ENCODE measurements at regions not wholly inside any gene's neighbourhood (a gene's known extent, or its start where the extent isn't known, plus 50 kb on each side); places are given as distances from the start of the nearest gene placed in this dataset.

GRCh38 chr2:159855143-159855542, 57.1 kb upstream of the CD302 start:
- Histone ChIP-seq H3K27ac (ENCODE audit: extremely low read length, insufficient read depth, low read length) (no peak overlapping the region), H3K9me3 (ENCODE audit: low read length) (no peaks in the 10 kb centered on the region), H3K36me3 (replicated peaks in 1 of 2; ENCODE audit: control insufficient read depth in 1 of 2, insufficient read depth in 2 of 2, low read length in 2 of 2) (no peaks in the 10 kb centered on the region), H3K9ac (ENCODE audit: insufficient read depth, low read depth, low read length) (no peak overlapping the region), H3K79me2 (ENCODE audit: insufficient read depth, low read length) (no peaks in the 10 kb centered on the region), H3K4me3 (replicated peaks in 1 of 3; ENCODE audit: insufficient read depth in 1 of 3, low read depth in 2 of 3, low read length in 3 of 3) (no peak overlapping the region), H3K27me3 (ENCODE audit: control insufficient read depth in 1 of 2, insufficient read depth in 2 of 2, low read length in 2 of 2) (no peaks in the 10 kb centered on the region), H3K4me1 (ENCODE audit: insufficient read depth, low read length) (no peaks in the 10 kb centered on the region), H4K20me1 (ENCODE audit: insufficient read depth, low read length) (no peaks in the 10 kb centered on the region), H2AFZ (ENCODE audit: low read length) (no peak overlapping the region), H3K4me2 (ENCODE audit: low read depth, low read length) (no peak overlapping the region)
- 23% methylated on average over 3 of the region's 3 CpGs for WGBS (ENCODE audit: low lambda C conversion rate)
- DNase-seq (ENCODE audit: low spot score) (no peak), FAIRE-seq (no peak), ATAC-seq (no peak)
- POLR2A ChIA-PET: no interaction called here
- in situ Hi-C loops (cut with HindIII; ENCODE audit: extremely low pct_ligation_motif_present, low pct_unique_long_range_greater_than_20kb): no loop called here
- intact Hi-C loops (cut with micrococcal nuclease; ENCODE audit: unreplicated experiment): no loop called here
- TF ChIP-seq GPN1 (CRISPR knock-in tag; IDR thresholded peaks at IDR 0.05; ENCODE audit: borderline replicate concordance): no peak
- TF ChIP-seq HES4 (CRISPR knock-in tag; IDR thresholded peaks at IDR 0.05; ENCODE audit: borderline replicate concordance): no peak
- no peak for TF ChIP-seq SAP130 (CRISPR knock-in tag; IDR thresholded peaks at IDR 0.05; ENCODE audit: low read depth)
- no peak for TF ChIP-seq FOXC1 (CRISPR knock-in tag; IDR thresholded peaks at IDR 0.05; ENCODE audit: borderline replicate concordance)
- TF ChIP-seq, protein P1, sequence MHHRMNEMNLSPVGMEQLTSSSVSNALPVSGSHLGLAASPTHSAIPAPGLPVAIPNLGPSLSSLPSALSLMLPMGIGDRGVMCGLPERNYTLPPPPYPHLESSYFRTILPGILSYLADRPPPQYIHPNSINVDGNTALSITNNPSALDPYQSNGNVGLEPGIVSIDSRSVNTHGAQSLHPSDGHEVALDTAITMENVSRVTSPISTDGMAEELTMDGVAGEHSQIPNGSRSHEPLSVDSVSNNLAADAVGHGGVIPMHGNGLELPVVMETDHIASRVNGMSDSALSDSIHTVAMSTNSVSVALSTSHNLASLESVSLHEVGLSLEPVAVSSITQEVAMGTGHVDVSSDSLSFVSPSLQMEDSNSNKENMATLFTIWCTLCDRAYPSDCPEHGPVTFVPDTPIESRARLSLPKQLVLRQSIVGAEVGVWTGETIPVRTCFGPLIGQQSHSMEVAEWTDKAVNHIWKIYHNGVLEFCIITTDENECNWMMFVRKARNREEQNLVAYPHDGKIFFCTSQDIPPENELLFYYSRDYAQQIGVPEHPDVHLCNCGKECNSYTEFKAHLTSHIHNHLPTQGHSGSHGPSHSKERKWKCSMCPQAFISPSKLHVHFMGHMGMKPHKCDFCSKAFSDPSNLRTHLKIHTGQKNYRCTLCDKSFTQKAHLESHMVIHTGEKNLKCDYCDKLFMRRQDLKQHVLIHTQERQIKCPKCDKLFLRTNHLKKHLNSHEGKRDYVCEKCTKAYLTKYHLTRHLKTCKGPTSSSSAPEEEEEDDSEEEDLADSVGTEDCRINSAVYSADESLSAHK (CRISPR knock-in tag; IDR thresholded peaks at IDR 0.05; ENCODE audit: borderline replicate concordance): no peak
- no peak for TF ChIP-seq ZMYM2 (CRISPR knock-in tag; IDR thresholded peaks at IDR 0.05)
- no peak for TF ChIP-seq SALL2 (CRISPR knock-in tag; IDR thresholded peaks at IDR 0.05)
- no peak for TF ChIP-seq ZNF629 (CRISPR knock-in tag; conservative IDR thresholded peaks at IDR 0.05)
- no peak for TF ChIP-seq CC2D1A (CRISPR knock-in tag; IDR thresholded peaks at IDR 0.05)
- TF ChIP-seq MEF2D (CRISPR knock-in tag; IDR thresholded peaks at IDR 0.05): no peak
- no peak for TF ChIP-seq NR2F1 (CRISPR knock-in tag; IDR thresholded peaks at IDR 0.05)
- TF ChIP-seq ZNF7 (CRISPR knock-in tag; IDR thresholded peaks at IDR 0.05): no peak
- TF ChIP-seq WIZ (CRISPR knock-in tag; IDR thresholded peaks at IDR 0.05): no peak
- no peak for TF ChIP-seq ARID3A (IDR thresholded peaks at IDR 0.05; ENCODE audit: low read depth, low read length)
- no peak for TF ChIP-seq ZBTB33 (CRISPR knock-in tag; IDR thresholded peaks at IDR 0.05)
- no peak for TF ChIP-seq ARID2 (CRISPR knock-in tag; IDR thresholded peaks at IDR 0.05; ENCODE audit: borderline replicate concordance)
- TF ChIP-seq MZF1 (CRISPR knock-in tag; IDR thresholded peaks at IDR 0.05; ENCODE audit: borderline replicate concordance): no peak
- TF ChIP-seq NBN (conservative IDR thresholded peaks at IDR 0.05): no peak
- BruUV-seq (replicated peaks): no TSS peak
- CTCF ChIA-PET (ENCODE audit: low intra/inter-chr PET ratio, low total read pairs): no interaction called here

Data from HepG2 (cell line).